ENCODE measurements at regions not wholly inside any gene's neighbourhood (a gene's known extent, or its start where the extent isn't known, plus 50 kb on each side); places are given as distances from the start of the nearest gene placed in this dataset.

DNA sequence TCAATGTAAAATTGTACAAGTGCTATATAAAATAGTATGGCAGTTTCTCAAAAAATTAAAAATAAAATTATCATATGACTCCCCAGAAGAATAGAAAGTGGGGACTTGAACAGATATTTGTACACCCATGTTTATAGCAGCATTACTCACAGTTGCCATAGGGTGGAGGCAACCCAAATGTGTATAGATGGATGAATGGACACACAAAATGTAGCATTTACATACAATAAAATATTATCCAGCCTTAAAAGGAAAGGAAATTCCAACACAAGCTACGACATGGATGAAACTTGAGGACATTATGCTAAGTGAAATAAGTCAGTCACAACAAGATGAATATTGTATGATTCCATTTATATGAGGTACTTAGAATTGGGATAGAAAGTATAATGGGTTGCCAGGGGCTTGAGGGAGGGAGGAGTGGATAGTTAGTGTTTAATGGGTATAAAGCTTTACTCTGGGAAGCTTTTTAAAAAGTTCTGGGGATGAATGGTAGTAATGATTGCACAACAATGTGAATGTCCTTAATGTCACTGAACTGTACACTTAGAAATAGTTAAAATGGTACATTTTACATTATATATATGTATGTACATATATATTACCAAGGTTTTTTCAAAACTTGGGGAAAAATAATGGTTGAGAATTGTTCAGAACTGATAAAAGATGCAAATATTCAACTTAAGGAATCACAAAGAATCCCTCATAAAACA lies 53.0 kb upstream of the ADORA3 start:
- no peak for DNase-seq (ENCODE audit: low read depth)

GRCh38 chr1:111559736-111560279 lies 56.4 kb upstream of the ADORA3 start:
- DNase-seq (ENCODE audit: low read depth) = peak; percentile 64

GRCh38 chr1:111561328-111561727 lies 57.9 kb upstream of the ADORA3 start:
- no peak for DNase-seq (ENCODE audit: low read depth)

DNA sequence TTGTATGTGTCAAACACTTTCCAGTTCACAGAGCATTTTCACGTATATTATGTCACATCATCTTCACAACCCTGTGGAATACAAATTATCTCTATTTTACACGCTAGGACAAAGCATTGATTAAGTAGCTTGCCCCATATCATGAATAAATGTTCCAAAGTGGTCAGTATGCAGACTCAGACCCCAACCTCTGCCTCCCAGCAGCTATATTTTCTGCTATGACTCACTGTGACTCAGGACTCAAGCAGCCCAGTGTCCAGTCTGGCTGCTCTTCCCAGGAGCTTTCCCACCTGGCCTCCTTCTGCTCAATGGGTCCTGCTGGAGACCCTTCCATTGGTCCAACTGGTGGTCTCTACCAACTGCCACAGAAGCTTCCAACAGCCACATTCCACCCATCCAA lies 56.0 kb upstream of the RAP1A start:
- DNase-seq (ENCODE audit: low read depth) = peak; percentile 84

GRCh38 chr1:111565079-111565478 lies 54.5 kb upstream of the RAP1A start:
- peak; percentile 88 for DNase-seq (ENCODE audit: low read depth)

DNA sequence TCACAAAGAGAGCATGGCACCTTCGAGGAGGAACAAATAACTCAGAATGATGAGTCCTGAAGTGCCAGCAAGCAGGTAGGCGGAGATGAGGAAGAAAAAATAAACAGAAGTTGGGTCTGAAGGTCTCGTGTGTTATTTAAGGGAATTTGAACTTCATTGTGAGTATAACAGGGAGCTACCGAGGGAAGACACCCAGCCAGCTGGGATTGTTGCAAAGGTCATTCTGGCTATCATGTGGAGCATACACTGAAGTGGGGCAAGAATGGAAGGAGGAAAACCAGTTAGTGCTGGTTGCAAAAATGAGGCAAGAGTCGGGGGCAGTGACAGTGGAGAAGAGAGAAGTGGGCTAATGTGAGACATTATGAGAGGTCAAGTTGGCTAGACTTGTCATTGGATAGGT lies 53.6 kb upstream of the RAP1A start:
- peak; percentile 22 for DNase-seq (ENCODE audit: low read depth)

- DNase-seq (ENCODE audit: low read depth) = no peak
These were observed 51.4 kb upstream of the RAP1A start for GRCh38 chr1:111568160-111568647.

Data from M059J (cell line).